HepG2 (cell line): ENCODE measurements at regions not wholly inside any gene's neighbourhood (a gene's known extent, or its start where the extent isn't known, plus 50 kb on each side); places are given as distances from the start of the nearest gene placed in this dataset.

Source experiments
- IKZF4 ChIP-seq: sonication (generic); formaldehyde crosslinking; IDR thresholded peaks from 2 replicates; pipeline ENCODE4 v1.5.1; 2020; ENCODE audit warnings: borderline replicate concordance, mild to moderate bottlenecking, low read depth, missing genetic modification reagents; ENCODE audit errors: not compliant biosample characterization
- MAFG ChIP-seq: sonication (generic); formaldehyde crosslinking; IDR thresholded peaks from 2 replicates; pipeline ENCODE4 v1.5.1; 2020; ENCODE audit warnings: mild to moderate bottlenecking, missing genetic modification reagents
- RFX3 ChIP-seq: IDR thresholded peaks from 2 replicates; pipeline ENCODE4 v1.6.1; 2016; ENCODE audit warnings: missing biosample characterization, missing genetic modification reagents
- RFXANK ChIP-seq: IDR thresholded peaks from 2 replicates; pipeline ENCODE4 v1.6.1; 2016
- RXRB ChIP-seq: IDR thresholded peaks from 2 replicates; pipeline ENCODE4 v1.6.1; 2016; ENCODE audit warnings: borderline replicate concordance, missing genetic modification reagents, missing compliant biosample characterization
- TARDBP ChIP-seq: sonication (generic); formaldehyde crosslinking; IDR thresholded peaks from 2 replicates; pipeline ENCODE4 v1.8.0; 2022; ENCODE audit warnings: mild to moderate bottlenecking, missing genetic modification reagents
- TBP ChIP-seq: sonication (generic); formaldehyde crosslinking; IDR thresholded peaks from 2 replicates; pipeline ENCODE4 v1.5.0; 2020; ENCODE audit warnings: missing genetic modification reagents
- ZBTB20 ChIP-seq: sonication (generic); formaldehyde crosslinking; IDR thresholded peaks from 2 replicates; pipeline ENCODE4 v1.8.1; 2023; ENCODE audit warnings: missing genetic modification reagents, low read depth, mild to moderate bottlenecking, borderline replicate concordance
- ZNF138 ChIP-seq: sonication (generic); formaldehyde crosslinking; IDR thresholded peaks from 2 replicates; pipeline ENCODE4 v1.5.0; 2020; ENCODE audit warnings: mild to moderate bottlenecking, low read depth, missing genetic modification reagents
- ZNF235 ChIP-seq: sonication (generic); formaldehyde crosslinking; IDR thresholded peaks from 2 replicates; pipeline ENCODE4 v1.8.1; 2023; ENCODE audit warnings: mild to moderate bottlenecking, missing genetic modification reagents, borderline replicate concordance
- ZNF292 ChIP-seq: sonication (generic); formaldehyde crosslinking; IDR thresholded peaks from 2 replicates; pipeline ENCODE4 v1.8.1; 2022; ENCODE audit warnings: mild to moderate bottlenecking, low read depth, missing genetic modification reagents, borderline replicate concordance
- ZNF607 ChIP-seq: sonication (generic); formaldehyde crosslinking; IDR thresholded peaks from 2 replicates; pipeline ENCODE4 v1.5.1; 2020; ENCODE audit warnings: missing genetic modification reagents, mild to moderate bottlenecking, borderline replicate concordance
- ZNF737 ChIP-seq: sonication (generic); formaldehyde crosslinking; IDR thresholded peaks from 2 replicates; pipeline ENCODE4 v1.5.0; 2020; ENCODE audit warnings: missing genetic modification reagents, mild to moderate bottlenecking, borderline replicate concordance
- TF ChIP-seq, protein P1 (sequence below): sonication (generic); formaldehyde crosslinking; IDR thresholded peaks from one replicate; pipeline ENCODE4 v1.5.1; 2020; ENCODE audit warnings: mild to moderate bottlenecking, missing genetic modification reagents; ENCODE audit errors: not compliant biosample characterization
- TF ChIP-seq, protein P2 (sequence below): sonication (generic); formaldehyde crosslinking; IDR thresholded peaks from 2 replicates; pipeline ENCODE4 v1.5.0; 2020; ENCODE audit warnings: mild to moderate bottlenecking, missing genetic modification reagents
- TF ChIP-seq, protein P3 (sequence below): IDR thresholded peaks from 2 replicates; pipeline ENCODE4 v1.6.1; 2016; ENCODE audit warnings: low read depth, control low read depth
- TF ChIP-seq, protein P4 (sequence below): sonication (generic); formaldehyde crosslinking; IDR thresholded peaks from 2 replicates; pipeline ENCODE4 v1.4.0; 2020; ENCODE audit warnings: missing genetic modification reagents

DNA sequence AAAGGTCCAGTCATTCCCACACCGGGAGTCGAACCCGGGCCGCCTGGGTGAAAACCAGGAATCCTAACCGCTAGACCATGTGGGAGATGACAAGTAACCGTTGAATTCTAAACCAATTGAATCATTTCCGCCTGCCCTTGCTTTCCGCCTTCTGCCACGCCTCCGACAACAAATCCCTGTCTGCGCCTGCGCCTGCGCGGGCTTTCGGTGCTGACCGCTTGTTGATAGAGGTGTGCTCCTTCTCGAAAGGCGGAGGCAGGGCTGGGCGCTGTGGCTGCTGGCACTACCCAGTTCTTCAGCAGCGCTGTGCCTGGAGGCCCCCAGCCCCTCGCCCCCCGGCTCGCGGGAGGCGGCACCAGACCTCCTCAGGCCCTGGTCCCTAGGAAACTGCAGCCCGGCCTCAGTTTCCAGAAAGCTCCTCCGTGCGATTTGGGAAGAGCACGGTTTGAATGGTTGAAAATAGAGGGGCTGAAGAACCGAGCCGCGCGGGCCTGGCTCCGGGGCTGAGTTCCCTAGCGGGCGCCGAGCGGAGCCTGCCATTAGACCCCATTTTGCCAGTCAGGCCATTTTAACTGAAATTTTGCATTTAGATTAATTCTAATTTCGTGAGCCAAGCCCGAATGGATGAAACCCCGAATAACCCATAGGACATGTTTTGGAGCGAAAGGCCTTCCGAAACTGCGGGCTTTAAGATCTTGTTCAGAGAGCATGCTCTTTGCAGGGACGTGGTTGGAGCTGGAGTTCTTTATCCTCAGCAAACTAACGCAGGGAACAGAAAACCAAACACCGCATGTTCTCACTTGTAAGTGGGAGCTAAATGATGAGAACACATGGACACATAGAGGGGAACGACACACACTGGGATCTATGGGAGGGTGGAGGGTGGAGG, 219.3 kb upstream of the ATP10A start (continued):
- TF ChIP-seq, protein P1, sequence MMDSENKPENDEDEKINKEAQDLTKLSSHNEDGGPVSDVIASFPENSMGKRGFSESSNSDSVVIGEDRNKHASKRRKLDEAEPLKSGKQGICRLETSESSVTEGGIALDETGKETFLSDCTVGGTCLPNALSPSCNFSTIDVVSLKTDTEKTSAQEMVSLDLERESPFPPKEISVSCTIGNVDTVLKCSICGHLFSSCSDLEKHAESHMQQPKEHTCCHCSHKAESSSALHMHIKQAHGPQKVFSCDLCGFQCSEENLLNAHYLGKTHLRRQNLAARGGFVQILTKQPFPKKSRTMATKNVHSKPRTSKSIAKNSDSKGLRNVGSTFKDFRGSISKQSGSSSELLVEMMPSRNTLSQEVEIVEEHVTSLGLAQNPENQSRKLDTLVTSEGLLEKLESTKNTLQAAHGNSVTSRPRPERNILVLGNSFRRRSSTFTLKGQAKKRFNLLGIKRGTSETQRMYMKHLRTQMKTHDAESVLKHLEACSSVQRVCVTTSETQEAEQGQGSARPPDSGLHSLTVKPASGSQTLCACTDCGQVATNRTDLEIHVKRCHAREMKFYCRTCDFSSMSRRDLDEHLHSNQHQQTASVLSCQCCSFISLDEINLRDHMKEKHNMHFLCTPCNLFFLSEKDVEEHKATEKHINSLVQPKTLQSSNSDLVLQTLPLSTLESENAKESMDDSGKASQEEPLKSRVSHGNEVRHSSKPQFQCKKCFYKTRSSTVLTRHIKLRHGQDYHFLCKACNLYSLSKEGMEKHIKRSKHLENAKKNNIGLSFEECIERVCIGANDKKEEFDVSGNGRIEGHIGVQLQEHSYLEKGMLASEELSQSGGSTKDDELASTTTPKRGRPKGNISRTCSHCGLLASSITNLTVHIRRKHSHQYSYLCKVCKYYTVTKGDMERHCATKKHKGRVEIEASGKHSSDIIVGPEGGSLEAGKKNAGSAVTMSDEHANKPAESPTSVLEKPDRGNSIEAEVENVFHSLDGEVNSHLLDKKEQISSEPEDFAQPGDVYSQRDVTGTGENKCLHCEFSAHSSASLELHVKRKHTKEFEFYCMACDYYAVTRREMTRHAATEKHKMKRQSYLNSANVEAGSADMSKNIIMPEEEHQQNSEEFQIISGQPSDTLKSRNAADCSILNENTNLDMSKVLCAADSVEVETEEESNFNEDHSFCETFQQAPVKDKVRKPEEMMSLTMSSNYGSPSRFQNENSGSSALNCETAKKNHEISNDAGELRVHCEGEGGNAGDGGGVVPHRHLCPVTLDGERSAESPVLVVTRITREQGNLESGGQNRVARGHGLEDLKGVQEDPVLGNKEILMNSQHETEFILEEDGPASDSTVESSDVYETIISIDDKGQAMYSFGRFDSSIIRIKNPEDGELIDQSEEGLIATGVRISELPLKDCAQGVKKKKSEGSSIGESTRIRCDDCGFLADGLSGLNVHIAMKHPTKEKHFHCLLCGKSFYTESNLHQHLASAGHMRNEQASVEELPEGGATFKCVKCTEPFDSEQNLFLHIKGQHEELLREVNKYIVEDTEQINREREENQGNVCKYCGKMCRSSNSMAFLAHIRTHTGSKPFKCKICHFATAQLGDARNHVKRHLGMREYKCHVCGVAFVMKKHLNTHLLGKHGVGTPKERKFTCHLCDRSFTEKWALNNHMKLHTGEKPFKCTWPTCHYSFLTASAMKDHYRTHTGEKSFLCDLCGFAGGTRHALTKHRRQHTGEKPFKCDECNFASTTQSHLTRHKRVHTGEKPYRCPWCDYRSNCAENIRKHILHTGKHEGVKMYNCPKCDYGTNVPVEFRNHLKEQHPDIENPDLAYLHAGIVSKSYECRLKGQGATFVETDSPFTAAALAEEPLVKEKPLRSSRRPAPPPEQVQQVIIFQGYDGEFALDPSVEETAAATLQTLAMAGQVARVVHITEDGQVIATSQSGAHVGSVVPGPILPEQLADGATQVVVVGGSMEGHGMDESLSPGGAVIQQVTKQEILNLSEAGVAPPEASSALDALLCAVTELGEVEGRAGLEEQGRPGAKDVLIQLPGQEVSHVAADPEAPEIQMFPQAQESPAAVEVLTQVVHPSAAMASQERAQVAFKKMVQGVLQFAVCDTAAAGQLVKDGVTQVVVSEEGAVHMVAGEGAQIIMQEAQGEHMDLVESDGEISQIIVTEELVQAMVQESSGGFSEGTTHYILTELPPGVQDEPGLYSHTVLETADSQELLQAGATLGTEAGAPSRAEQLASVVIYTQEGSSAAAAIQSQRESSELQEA (CRISPR knock-in tag) = peak; percentile 57
- TF ChIP-seq ZNF607 (CRISPR knock-in tag) (no peak), MAFG (no peak), RFXANK (CRISPR knock-in tag) (no peak), ZNF292 (no peak), TARDBP (CRISPR knock-in tag) (peak; percentile 69; the same call in 1 of the 2 replicates), RFX3 (CRISPR knock-in tag) (no peak), ZNF235 (CRISPR knock-in tag) (no peak), RXRB (CRISPR knock-in tag) (no peak; the same call in 1 of the 2 replicates), ZBTB20 (CRISPR knock-in tag) (no peak), ZNF737 (no peak), ZNF138 (CRISPR knock-in tag) (no peak), IKZF4 (CRISPR knock-in tag) (no peak), TBP (CRISPR knock-in tag) (no peak)
- TF ChIP-seq, protein P2, sequence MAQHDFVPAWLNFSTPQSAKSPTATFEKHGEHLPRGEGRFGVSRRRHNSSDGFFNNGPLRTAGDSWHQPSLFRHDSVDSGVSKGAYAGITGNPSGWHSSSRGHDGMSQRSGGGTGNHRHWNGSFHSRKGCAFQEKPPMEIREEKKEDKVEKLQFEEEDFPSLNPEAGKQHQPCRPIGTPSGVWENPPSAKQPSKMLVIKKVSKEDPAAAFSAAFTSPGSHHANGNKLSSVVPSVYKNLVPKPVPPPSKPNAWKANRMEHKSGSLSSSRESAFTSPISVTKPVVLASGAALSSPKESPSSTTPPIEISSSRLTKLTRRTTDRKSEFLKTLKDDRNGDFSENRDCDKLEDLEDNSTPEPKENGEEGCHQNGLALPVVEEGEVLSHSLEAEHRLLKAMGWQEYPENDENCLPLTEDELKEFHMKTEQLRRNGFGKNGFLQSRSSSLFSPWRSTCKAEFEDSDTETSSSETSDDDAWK = no peak
- TF ChIP-seq, protein P3, sequence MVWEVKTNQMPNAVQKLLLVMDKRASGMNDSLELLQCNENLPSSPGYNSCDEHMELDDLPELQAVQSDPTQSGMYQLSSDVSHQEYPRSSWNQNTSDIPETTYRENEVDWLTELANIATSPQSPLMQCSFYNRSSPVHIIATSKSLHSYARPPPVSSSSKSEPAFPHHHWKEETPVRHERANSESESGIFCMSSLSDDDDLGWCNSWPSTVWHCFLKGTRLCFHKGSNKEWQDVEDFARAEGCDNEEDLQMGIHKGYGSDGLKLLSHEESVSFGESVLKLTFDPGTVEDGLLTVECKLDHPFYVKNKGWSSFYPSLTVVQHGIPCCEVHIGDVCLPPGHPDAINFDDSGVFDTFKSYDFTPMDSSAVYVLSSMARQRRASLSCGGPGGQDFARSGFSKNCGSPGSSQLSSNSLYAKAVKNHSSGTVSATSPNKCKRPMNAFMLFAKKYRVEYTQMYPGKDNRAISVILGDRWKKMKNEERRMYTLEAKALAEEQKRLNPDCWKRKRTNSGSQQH (CRISPR knock-in tag) = peak; percentile 33; the same call in 1 of the 2 replicates
- TF ChIP-seq, protein P4, sequence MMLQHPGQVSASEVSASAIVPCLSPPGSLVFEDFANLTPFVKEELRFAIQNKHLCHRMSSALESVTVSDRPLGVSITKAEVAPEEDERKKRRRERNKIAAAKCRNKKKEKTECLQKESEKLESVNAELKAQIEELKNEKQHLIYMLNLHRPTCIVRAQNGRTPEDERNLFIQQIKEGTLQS (CRISPR knock-in tag) = peak; percentile 14; the same call in 1 of the 2 replicates
